ENCODE measurements at regions not wholly inside any gene's neighbourhood (a gene's known extent, or its start where the extent isn't known, plus 50 kb on each side); places are given as distances from the start of the nearest gene placed in this dataset.

DNA sequence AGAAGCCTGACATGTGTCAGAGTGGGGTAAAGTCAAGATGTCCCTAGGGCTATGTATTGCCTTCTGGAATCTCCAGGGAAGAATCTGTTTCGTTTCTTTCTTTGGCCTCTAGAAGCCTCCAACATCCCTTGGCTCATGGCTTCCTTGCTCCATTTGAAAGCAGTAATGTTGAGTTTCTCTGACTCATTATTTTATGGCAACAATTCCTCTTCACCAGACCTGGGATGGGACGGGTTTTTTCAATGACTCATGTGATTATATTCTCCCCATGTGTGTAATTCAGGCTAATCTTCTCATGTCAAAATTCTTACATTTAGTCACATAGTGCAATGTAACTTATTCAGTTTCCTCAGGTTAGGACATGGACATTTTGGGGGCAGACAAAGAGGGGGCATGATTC, 1038.6 kb downstream of the CBLN2 start:
- TF ChIP-seq, protein P1, sequence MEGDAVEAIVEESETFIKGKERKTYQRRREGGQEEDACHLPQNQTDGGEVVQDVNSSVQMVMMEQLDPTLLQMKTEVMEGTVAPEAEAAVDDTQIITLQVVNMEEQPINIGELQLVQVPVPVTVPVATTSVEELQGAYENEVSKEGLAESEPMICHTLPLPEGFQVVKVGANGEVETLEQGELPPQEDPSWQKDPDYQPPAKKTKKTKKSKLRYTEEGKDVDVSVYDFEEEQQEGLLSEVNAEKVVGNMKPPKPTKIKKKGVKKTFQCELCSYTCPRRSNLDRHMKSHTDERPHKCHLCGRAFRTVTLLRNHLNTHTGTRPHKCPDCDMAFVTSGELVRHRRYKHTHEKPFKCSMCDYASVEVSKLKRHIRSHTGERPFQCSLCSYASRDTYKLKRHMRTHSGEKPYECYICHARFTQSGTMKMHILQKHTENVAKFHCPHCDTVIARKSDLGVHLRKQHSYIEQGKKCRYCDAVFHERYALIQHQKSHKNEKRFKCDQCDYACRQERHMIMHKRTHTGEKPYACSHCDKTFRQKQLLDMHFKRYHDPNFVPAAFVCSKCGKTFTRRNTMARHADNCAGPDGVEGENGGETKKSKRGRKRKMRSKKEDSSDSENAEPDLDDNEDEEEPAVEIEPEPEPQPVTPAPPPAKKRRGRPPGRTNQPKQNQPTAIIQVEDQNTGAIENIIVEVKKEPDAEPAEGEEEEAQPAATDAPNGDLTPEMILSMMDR (IDR thresholded peaks at IDR 0.05; ENCODE audit: low read depth, low read length) = no peak
- no peak for TF ChIP-seq POLR2A (IDR thresholded peaks at IDR 0.05; ENCODE audit: extremely low read depth, insufficient read length)
- TF ChIP-seq, protein P2, sequence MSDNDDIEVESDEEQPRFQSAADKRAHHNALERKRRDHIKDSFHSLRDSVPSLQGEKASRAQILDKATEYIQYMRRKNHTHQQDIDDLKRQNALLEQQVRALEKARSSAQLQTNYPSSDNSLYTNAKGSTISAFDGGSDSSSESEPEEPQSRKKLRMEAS (IDR thresholded peaks at IDR 0.05; ENCODE audit: low read depth, low read length) = no peak

Measured in NB4 (cell line).